Caco-2 (cell line): ENCODE measurements at regions not wholly inside any gene's neighbourhood (a gene's known extent, or its start where the extent isn't known, plus 50 kb on each side); places are given as distances from the start of the nearest gene placed in this dataset.

Experiments
- BruUV-seq: library from RNA; stranded (reverse); fragments of 400-500 nt; replicated peaks from 2 replicates; lab custom pipeline; 2021; lab: Mats Ljungman, UMichigan
- CTCF ChIA-PET: fragments of 300-600 bp; sonication (Branson Sonifier 250); formaldehyde crosslinking; loops from one replicate; lab custom pipeline; 2022; ENCODE audit warnings: antibody characterized with exemption; lab: Charles Lee
- POLR2A ChIA-PET: fragments of 300-600 bp; sonication (Branson Sonifier 250); formaldehyde crosslinking; loops from one replicate; lab custom pipeline; 2022; ENCODE audit warnings: antibody characterized with exemption; lab: Charles Lee
- DNase-seq, 2 experiments: peaks; one replicate each; pipeline versions ENCODE4 v3.0.0 to v3.0.0-alpha.2; 2020 to 2022
- H3K27me3 ChIP-seq: replicated peaks from 2 replicates; pipeline ENCODE4 v1.6.0; 2011; ENCODE audit warnings: low read length; ENCODE audit not compliant: control insufficient read depth, insufficient read depth
- H3K36me3 ChIP-seq: 2 replicates; pipeline ENCODE4 v1.5.1; 2011; ENCODE audit warnings: low read length; ENCODE audit not compliant: control insufficient read depth, insufficient read depth
- H3K4me1 ChIP-seq: fragments of 250-450 bp; sonication (Bioruptor Pico); 2 replicates; pipeline ENCODE4 v1.5.1; 2020; ENCODE audit warnings: mild to moderate bottlenecking
- H3K4me3 ChIP-seq: 2 replicates; pipeline ENCODE4 v1.5.1; 2011; ENCODE audit warnings: low read depth, mild to moderate bottlenecking, control low read depth, low read length
- H3K9me3 ChIP-seq: fragments of 250-450 bp; sonication (Bioruptor Pico); 2 replicates; pipeline ENCODE4 v1.5.1; 2020; ENCODE audit warnings: mild to moderate bottlenecking, moderate library complexity
- H3K27ac Mint-ChIP-seq: one replicate; pipeline ENCODE4 v1.8.0; 2022; ENCODE audit warnings: mixed read lengths; ENCODE audit not compliant: unreplicated experiment
- H3K27me3 Mint-ChIP-seq: one replicate; pipeline ENCODE4 v1.8.0; 2022; ENCODE audit warnings: mixed read lengths; ENCODE audit not compliant: insufficient read depth, unreplicated experiment
- H3K36me3 Mint-ChIP-seq: one replicate; pipeline ENCODE4 v1.8.0; 2022; ENCODE audit warnings: mild to moderate bottlenecking, mixed read lengths; ENCODE audit not compliant: insufficient read depth, unreplicated experiment
- H3K4me1 Mint-ChIP-seq: one replicate; pipeline ENCODE4 v1.8.0; 2022; ENCODE audit warnings: low read depth, mixed read lengths; ENCODE audit not compliant: unreplicated experiment
- H3K4me3 Mint-ChIP-seq: one replicate; pipeline ENCODE4 v1.8.0; 2022; ENCODE audit warnings: mild to moderate bottlenecking, moderate library complexity, mixed read lengths; ENCODE audit not compliant: unreplicated experiment
- H3K9me3 Mint-ChIP-seq: one replicate; pipeline ENCODE4 v1.8.0; 2022; ENCODE audit warnings: mixed read lengths; ENCODE audit not compliant: unreplicated experiment
- CTCF ChIP-seq, 2 experiments: fragments of 200-600 bp in 1 of 2; IDR thresholded peaks; 1 replicate in 1 of 2; 2 replicates in 1 of 2; pipeline versions ENCODE4 v1.5.1 to v1.8.0; 2011 to 2022; ENCODE audit warnings: antibody characterized with exemption in 1 of 2, control low read depth in 1 of 2, inconsistent platforms in 1 of 2, low read depth in 1 of 2, low read length in 1 of 2, mild to moderate bottlenecking in 1 of 2, moderate library complexity in 1 of 2; ENCODE audit not compliant: insufficient read depth in 1 of 2, severe bottlenecking in 1 of 2, unreplicated experiment in 1 of 2
- intact Hi-C: fragments of 100-400 bp; cut with micrococcal nuclease; formaldehyde crosslinking; loops from one replicate; pipeline ENCODE4 v1.10.0; 2022; ENCODE audit not compliant: unreplicated experiment

DNA sequence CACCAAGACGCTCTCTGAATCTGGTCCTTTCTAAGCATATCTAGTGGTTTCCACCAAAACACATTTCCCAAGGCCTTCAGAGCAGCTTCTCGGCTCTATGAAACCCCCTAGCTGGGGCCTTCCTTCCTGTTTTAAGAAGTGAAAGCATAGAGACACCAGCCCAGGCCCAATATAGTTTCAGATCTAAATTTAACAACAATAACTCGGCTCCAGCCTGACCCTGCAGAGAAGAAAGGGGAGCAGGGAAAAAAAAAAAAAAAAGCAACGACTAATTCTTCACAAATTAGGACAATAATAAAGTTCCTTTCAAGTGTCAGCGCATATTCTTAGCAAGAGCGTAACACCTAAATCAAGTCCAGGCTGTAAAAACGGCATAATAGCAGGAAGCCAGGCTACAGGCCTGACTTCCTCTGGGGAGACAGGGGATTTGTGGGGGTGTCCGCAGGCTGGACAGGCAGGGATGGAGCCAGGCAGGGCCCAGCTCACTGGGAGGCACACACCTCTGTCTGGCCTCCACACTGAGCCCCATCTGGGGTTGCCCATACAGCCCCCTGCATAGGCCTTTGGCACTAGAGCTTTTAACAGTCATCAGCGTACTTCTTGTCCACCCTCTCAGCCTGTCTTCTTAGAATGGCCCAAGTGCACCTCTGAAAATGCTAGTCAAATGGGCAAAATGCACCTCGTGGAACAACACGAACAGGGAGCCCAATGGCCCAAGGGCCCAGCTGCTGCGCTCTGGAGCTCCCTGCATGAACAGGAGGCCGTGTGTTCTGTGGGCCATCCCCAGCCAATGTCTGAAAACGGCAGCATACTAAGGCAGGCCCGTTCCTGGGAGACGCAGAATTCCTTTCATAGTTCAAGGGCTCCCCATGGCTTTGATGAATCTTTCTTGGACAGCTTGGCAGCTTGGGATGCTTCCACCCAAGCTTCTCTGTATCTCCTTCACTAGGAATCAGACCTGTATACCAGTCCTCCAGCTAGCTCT lies 772.9 kb downstream of the MED13L start:
- H3K27ac Mint-ChIP-seq: no peak overlapping the region
- no peaks in the 10 kb centered on the region for H3K36me3 Mint-ChIP-seq
- H3K4me1 ChIP-seq: peaks cover 5% of the 10 kb centered on the region; the same call in 1 of the 2 replicates
- TF ChIP-seq CTCF (IDR thresholded peaks at IDR 0.05; ENCODE audit: insufficient read depth in 1 of 2, low read depth in 1 of 2, low read length in 1 of 2, severe bottlenecking in 1 of 2, unreplicated experiment in 1 of 2): no peak
- peaks cover 10% of the 10 kb centered on the region for H3K9me3 Mint-ChIP-seq
- no peaks in the 10 kb centered on the region for H3K27me3 ChIP-seq
- H3K4me3 ChIP-seq: no peak overlapping the region
- CTCF ChIA-PET: no interaction called here
- no peaks in the 10 kb centered on the region for H3K27me3 Mint-ChIP-seq
- BruUV-seq: no TSS peak
- H3K4me3 Mint-ChIP-seq: no peak overlapping the region
- no peaks in the 10 kb centered on the region for H3K9me3 ChIP-seq
- H3K4me1 Mint-ChIP-seq: peaks cover 10% of the 10 kb centered on the region
- POLR2A ChIA-PET: no interaction called here
- DNase-seq: no peak
- no peaks in the 10 kb centered on the region for H3K36me3 ChIP-seq
- intact Hi-C loops: no loop called here

- no TSS peak for BruUV-seq
- no peaks in the 10 kb centered on the region for H3K4me1 ChIP-seq
- H3K9me3 Mint-ChIP-seq: peaks cover 10% of the 10 kb centered on the region
- H3K4me1 Mint-ChIP-seq: no peaks in the 10 kb centered on the region
- POLR2A ChIA-PET: no interaction called here
- TF ChIP-seq CTCF (IDR thresholded peaks at IDR 0.05; ENCODE audit: insufficient read depth in 1 of 2, low read depth in 1 of 2, low read length in 1 of 2, severe bottlenecking in 1 of 2, unreplicated experiment in 1 of 2): no peak
- CTCF ChIA-PET: no interaction called here
- H3K4me3 Mint-ChIP-seq: no peak overlapping the region
- H3K36me3 ChIP-seq: no peaks in the 10 kb centered on the region
- no peak for DNase-seq
- intact Hi-C loops: no loop called here
- H3K27me3 Mint-ChIP-seq: no peaks in the 10 kb centered on the region
- H3K4me3 ChIP-seq: no peak overlapping the region
- H3K27me3 ChIP-seq: no peaks in the 10 kb centered on the region
- no peaks in the 10 kb centered on the region for H3K9me3 ChIP-seq
- no peaks in the 10 kb centered on the region for H3K36me3 Mint-ChIP-seq
- no peak overlapping the region for H3K27ac Mint-ChIP-seq
Measured at GRCh38 chr12:115500872-115501271, 776.6 kb downstream of the MED13L start.

GRCh38 chr12:115495300-115495699 lies 782.2 kb downstream of the MED13L start:
- intact Hi-C loops: no loop called here
- TF ChIP-seq CTCF (IDR thresholded peaks at IDR 0.05; ENCODE audit: insufficient read depth in 1 of 2, low read depth in 1 of 2, low read length in 1 of 2, severe bottlenecking in 1 of 2, unreplicated experiment in 1 of 2): no peak
- no peaks in the 10 kb centered on the region for H3K9me3 Mint-ChIP-seq
- no peak for DNase-seq
- Histone ChIP-seq H3K4me3 (no peak overlapping the region), H3K27me3 (no peaks in the 10 kb centered on the region), H3K4me1 (no peaks in the 10 kb centered on the region), H3K9me3 (no peaks in the 10 kb centered on the region), H3K36me3 (no peaks in the 10 kb centered on the region)
- H3K4me1 Mint-ChIP-seq: no peaks in the 10 kb centered on the region
- ChIA-PET POLR2A (no interaction called here), CTCF (no interaction called here)
- H3K27ac Mint-ChIP-seq: no peak overlapping the region
- no peak overlapping the region for H3K4me3 Mint-ChIP-seq
- BruUV-seq: no TSS peak
- H3K36me3 Mint-ChIP-seq: no peaks in the 10 kb centered on the region
- no peaks in the 10 kb centered on the region for H3K27me3 Mint-ChIP-seq
